PFSK-1 (cell line): ENCODE measurements at regions not wholly inside any gene's neighbourhood (a gene's known extent, or its start where the extent isn't known, plus 50 kb on each side); places are given as distances from the start of the nearest gene placed in this dataset.

ENCODE experiments used
- FOXP2 ChIP-seq: optimal IDR thresholded peaks from 2 replicates; pipeline ENCODE3; 2011; ENCODE audit warnings: borderline replicate concordance, control low read depth, inconsistent platforms; ENCODE audit not compliant: insufficient read depth; ENCODE audit errors: extremely low read length, extremely low read depth
- POLR2AphosphoS5 ChIP-seq: IDR thresholded peaks from 2 replicates; pipeline ENCODE4 v1.6.1; 2012; ENCODE audit warnings: low read depth, mild to moderate bottlenecking, control low read depth, low read length, moderate library complexity
- REST ChIP-seq, 2 experiments: IDR thresholded peaks; 2 replicates each; pipeline versions ENCODE4 v1.6.1 to v1.8.0; 2011 to 2012; ENCODE audit warnings: low read depth in 2 of 2, low read length in 2 of 2, control low read depth in 1 of 2, inconsistent platforms in 1 of 2, mild to moderate bottlenecking in 1 of 2, moderate library complexity in 1 of 2; ENCODE audit not compliant: insufficient read depth in 1 of 2
- SIN3A ChIP-seq: IDR thresholded peaks from 2 replicates; pipeline ENCODE4 v1.6.1; 2012; ENCODE audit warnings: mild to moderate bottlenecking, low read length, moderate library complexity, borderline replicate concordance; ENCODE audit not compliant: insufficient read depth
- TAF1 ChIP-seq: IDR thresholded peaks from 2 replicates; pipeline ENCODE4 v1.6.1; 2012; ENCODE audit warnings: low read length, control low read depth, borderline replicate concordance; ENCODE audit not compliant: insufficient read depth

GRCh38 chr9:4381744-4382143 lies 81.9 kb upstream of the GLIS3 start:
- TF ChIP-seq TAF1 (no peak), FOXP2 (no peak), REST (IDR thresholded peaks at IDR 0.05; ENCODE audit: insufficient read depth in 1 of 2, low read depth in 2 of 2, low read length in 2 of 2) (no peak), POLR2AphosphoS5 (no peak), SIN3A (no peak)

- TF ChIP-seq FOXP2 = no peak
- no peak for TF ChIP-seq SIN3A
- no peak for TF ChIP-seq TAF1
- no peak for TF ChIP-seq POLR2AphosphoS5
- TF ChIP-seq REST (IDR thresholded peaks at IDR 0.05; ENCODE audit: insufficient read depth in 1 of 2, low read depth in 2 of 2, low read length in 2 of 2) = no peak
Observed at GRCh38 chr9:4380406-4380805, 80.5 kb upstream of the GLIS3 start.

GRCh38 chr9:4375424-4376200 lies 75.7 kb upstream of the GLIS3 start:
- TF ChIP-seq FOXP2 (no peak), TAF1 (no peak), REST (IDR thresholded peaks at IDR 0.05; ENCODE audit: insufficient read depth in 1 of 2, low read depth in 2 of 2, low read length in 2 of 2) (no peak), SIN3A (no peak), POLR2AphosphoS5 (no peak)

GRCh38 chr9:4371108-4371507 lies 71.2 kb upstream of the GLIS3 start:
- TF ChIP-seq POLR2AphosphoS5 (no peak), SIN3A (no peak), FOXP2 (no peak), REST (IDR thresholded peaks at IDR 0.05; ENCODE audit: insufficient read depth in 1 of 2, low read depth in 2 of 2, low read length in 2 of 2) (no peak), TAF1 (no peak)
